Activated CD4-positive, alpha-beta memory T cell treated with anti-CD3 and anti-CD28 coated beads, Interleukin-2, amount 10 ng/mL, durations not matched to agents 7 days and 5 days (primary cell): ENCODE measurements at regions not wholly inside any gene's neighbourhood (a gene's known extent, or its start where the extent isn't known, plus 50 kb on each side); places are given as distances from the start of the nearest gene placed in this dataset.

Experiments used
- CTCF ChIA-PET: fragments of 350-600 bp; sonication (Branson Sonifier 250); formaldehyde crosslinking; loops from one replicate; lab custom pipeline; 2021; ENCODE audit warnings: antibody characterized with exemption, inconsistent platforms; lab: Charles Lee
- POLR2A ChIA-PET: fragments of 350-600 bp; sonication (Branson Sonifier 250); formaldehyde crosslinking; loops from one replicate; lab custom pipeline; 2021; ENCODE audit warnings: antibody characterized with exemption; lab: Charles Lee
- DNase-seq: peaks from one replicate; pipeline ENCODE4 v3.0.0-alpha.2; 2020
- H3K27ac Mint-ChIP-seq: one replicate; pipeline ENCODE4 v1.8.0; 2021; ENCODE audit warnings: mild to moderate bottlenecking, mixed read lengths
- H3K27me3 Mint-ChIP-seq: one replicate; pipeline ENCODE4 v1.8.0; 2021; ENCODE audit warnings: mixed read lengths
- H3K36me3 Mint-ChIP-seq: one replicate; pipeline ENCODE4 v1.8.0; 2021; ENCODE audit warnings: low read depth, mixed read lengths
- H3K4me1 Mint-ChIP-seq: one replicate; pipeline ENCODE4 v1.8.0; 2021; ENCODE audit warnings: mixed read lengths
- H3K4me3 Mint-ChIP-seq: one replicate; pipeline ENCODE4 v1.8.0; 2021; ENCODE audit warnings: mild to moderate bottlenecking, mixed read lengths
- H3K9me3 Mint-ChIP-seq: one replicate; pipeline ENCODE4 v1.8.0; 2021; ENCODE audit warnings: mixed read lengths

GRCh38 chr18:78896111-78896905 lies 83.3 kb upstream of the SALL3 start:
- ChIA-PET POLR2A (no interaction called here), CTCF (no interaction called here)
- Mint-ChIP-seq H3K27me3 (no peaks in the 10 kb centered on the region), H3K4me1 (no peaks in the 10 kb centered on the region), H3K4me3 (no peak overlapping the region), H3K36me3 (no peaks in the 10 kb centered on the region), H3K27ac (no peak overlapping the region), H3K9me3 (peaks cover 2% of the 10 kb centered on the region)
- no peak for DNase-seq

GRCh38 chr18:78898066-78898465 lies 81.6 kb upstream of the SALL3 start:
- Mint-ChIP-seq H3K27ac (no peak overlapping the region), H3K27me3 (no peaks in the 10 kb centered on the region), H3K4me1 (no peaks in the 10 kb centered on the region), H3K4me3 (no peak overlapping the region), H3K9me3 (peaks cover 2% of the 10 kb centered on the region), H3K36me3 (no peaks in the 10 kb centered on the region)
- no peak for DNase-seq
- POLR2A ChIA-PET: no interaction called here
- CTCF ChIA-PET: no interaction called here

DNA sequence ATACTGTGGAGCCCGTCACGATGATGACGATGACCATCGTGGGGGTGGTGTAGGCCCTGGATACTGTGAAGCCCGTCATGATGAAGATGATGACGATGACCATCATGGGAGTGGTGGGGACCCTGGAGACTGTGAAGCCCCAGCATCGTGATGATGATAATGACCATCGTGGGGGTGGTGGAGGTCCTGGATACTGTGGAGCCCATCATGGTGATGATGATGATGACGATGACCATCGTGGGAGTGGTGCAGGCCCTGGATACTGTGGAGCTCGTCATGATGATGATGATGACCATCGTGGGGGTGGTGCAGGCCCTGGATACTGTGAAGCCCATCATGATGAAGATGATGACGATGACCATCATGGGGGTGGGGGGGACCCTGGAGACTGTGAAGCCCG lies 81.0 kb upstream of the SALL3 start:
- no peak for DNase-seq
- CTCF ChIA-PET: no interaction called here

GRCh38 chr18:78899241-78899640 lies 80.4 kb upstream of the SALL3 start:
- Mint-ChIP-seq H3K27ac (no peak overlapping the region), H3K9me3 (peaks cover 2% of the 10 kb centered on the region), H3K4me3 (no peak overlapping the region), H3K4me1 (no peaks in the 10 kb centered on the region), H3K36me3 (no peaks in the 10 kb centered on the region), H3K27me3 (no peaks in the 10 kb centered on the region)
- POLR2A ChIA-PET: no interaction called here
- CTCF ChIA-PET: no interaction called here
- DNase-seq: no peak

More for the DNA sequence above, 81.0 kb upstream of the SALL3 start:
- peaks cover 2% of the 10 kb centered on the region for H3K9me3 Mint-ChIP-seq
- no peaks in the 10 kb centered on the region for H3K36me3 Mint-ChIP-seq
- POLR2A ChIA-PET: no interaction called here
- no peaks in the 10 kb centered on the region for H3K4me1 Mint-ChIP-seq
- H3K27me3 Mint-ChIP-seq: no peaks in the 10 kb centered on the region
- H3K4me3 Mint-ChIP-seq: no peak overlapping the region
- H3K27ac Mint-ChIP-seq: no peak overlapping the region

DNA sequence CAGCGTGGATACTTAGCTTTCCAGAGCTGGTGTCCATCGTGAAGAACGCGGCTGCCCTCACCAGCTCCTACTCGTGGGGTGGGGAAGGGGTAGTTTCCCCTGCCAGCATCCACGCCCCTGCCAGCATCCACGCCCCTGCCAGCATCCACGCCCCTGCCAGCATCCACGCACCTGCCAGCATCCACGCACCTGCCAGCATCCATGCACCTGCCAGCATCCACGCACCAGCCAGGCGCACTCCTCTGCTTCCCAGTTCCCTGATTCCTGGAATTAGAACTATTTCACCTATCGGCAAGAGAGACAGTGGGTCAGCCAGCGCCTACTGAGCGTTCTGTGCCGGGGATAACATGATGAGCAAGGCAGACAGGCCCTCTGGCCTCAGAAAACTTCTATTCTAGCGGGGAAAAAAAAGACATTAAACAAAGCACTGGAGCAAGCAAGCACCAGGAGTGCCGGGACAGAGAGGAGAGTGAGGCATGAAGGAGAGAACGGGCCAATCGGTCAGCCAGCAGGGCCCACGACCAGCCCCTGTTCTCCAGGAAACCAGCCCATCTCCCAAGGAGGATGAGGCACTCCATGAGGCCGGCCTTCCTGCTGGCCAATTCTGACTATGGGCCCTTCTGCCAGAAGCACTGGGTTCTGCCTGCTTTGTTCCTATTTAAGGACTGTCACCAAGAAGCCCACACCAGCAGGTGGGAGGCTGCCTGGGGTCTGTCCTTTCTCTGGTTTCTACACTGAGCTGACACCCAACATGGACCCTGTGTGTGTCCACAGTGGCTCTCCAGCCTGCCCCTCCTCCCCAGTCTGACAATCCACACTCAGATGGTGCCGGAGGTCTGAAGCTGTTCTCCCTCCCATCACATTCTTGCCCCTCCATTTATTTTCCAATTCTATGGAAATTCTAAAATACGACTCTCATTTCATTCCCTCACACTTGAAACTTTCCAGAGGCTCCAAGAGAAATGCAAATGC lies 78.4 kb upstream of the SALL3 start:
- no peak overlapping the region for H3K4me3 Mint-ChIP-seq
- H3K27ac Mint-ChIP-seq: no peak overlapping the region
- H3K4me1 Mint-ChIP-seq: no peaks in the 10 kb centered on the region
- no peak for DNase-seq
- H3K36me3 Mint-ChIP-seq: no peaks in the 10 kb centered on the region
- POLR2A ChIA-PET: no interaction called here
- CTCF ChIA-PET: no interaction called here
- peaks cover 2% of the 10 kb centered on the region for H3K9me3 Mint-ChIP-seq
- H3K27me3 Mint-ChIP-seq: no peaks in the 10 kb centered on the region

DNA sequence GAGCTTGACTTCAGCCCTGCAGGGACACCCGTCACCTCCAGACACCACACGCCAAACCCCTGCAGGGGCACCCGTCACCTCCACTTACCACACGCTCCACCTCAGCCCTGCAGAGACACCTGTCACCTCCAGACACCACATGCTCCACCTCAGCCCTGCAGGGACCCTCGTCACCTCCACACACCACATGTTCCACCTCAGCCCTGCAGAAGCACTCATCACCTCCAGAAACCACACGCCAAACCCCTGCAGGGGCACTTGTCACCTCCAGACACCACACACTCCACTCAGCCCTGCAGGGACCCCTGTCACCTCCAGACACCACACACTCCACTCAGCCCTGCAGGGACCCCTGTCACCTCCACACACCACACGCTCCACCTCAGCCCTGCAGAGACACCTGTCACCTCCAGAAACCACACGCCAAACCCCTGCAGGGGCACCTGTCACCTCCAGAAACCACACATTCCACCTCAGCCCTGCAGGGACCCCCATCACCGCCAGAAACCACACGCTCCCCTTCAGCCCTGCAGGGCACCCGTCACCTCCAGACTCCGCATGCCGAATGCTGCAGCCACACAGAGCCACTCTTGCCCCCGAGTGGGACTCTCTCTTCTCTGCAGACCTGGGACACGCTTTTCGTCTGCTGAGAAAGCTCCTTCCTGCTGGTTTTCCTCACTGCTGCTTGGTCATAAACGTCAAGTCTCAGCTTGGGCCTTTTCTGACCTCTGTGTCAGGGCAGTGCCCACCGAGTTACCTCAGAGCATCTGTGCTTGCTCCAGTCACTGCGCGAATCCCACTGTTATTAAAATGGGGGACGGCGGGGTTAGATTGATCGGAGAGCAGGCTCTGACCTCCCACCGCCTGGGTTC lies 77.5 kb upstream of the SALL3 start:
- Mint-ChIP-seq H3K27ac (no peak overlapping the region), H3K27me3 (no peaks in the 10 kb centered on the region), H3K4me3 (no peak overlapping the region), H3K36me3 (no peaks in the 10 kb centered on the region), H3K4me1 (no peaks in the 10 kb centered on the region), H3K9me3 (peaks cover 2% of the 10 kb centered on the region)
- ChIA-PET CTCF (no interaction called here), POLR2A (no interaction called here)
- DNase-seq: no peak

DNA sequence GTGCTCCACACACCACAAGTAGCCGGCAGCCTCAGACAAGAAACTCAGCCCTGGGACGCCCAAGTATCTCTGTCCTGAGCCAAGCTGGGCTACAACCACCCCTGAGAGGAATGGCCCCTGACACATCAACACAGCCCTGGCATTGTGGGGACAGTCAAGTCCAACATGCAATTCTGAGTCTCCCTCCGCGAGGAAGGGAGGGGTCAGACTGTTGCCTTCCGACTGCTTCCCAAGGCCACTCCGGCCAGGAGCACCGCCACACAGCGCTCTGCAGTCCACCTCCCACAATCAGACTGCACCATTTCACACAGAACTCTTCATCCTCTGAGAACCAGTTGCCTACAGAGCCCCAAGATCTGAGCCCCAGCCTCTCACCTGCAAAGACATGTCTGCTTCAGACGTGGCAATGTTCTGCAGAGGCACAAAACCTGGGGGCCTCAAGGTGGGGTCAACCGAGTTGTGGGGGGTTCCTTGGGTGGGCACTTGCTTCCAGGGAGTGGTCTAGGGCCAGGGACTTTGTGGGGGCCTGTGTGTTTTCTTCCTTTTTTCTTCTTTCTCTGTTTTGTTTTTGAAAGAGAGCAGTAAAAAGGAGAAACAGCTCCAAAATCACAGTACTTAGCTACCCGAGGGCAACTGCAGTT lies 76.7 kb upstream of the SALL3 start:
- peaks cover 2% of the 10 kb centered on the region for H3K9me3 Mint-ChIP-seq
- no peaks in the 10 kb centered on the region for H3K27me3 Mint-ChIP-seq
- H3K36me3 Mint-ChIP-seq: no peaks in the 10 kb centered on the region
- DNase-seq: no peak
- CTCF ChIA-PET: no interaction called here
- no peak overlapping the region for H3K4me3 Mint-ChIP-seq
- H3K4me1 Mint-ChIP-seq: no peaks in the 10 kb centered on the region
- H3K27ac Mint-ChIP-seq: no peak overlapping the region
- POLR2A ChIA-PET: no interaction called here

- no peaks in the 10 kb centered on the region for H3K27me3 Mint-ChIP-seq
- H3K4me1 Mint-ChIP-seq: no peaks in the 10 kb centered on the region
- DNase-seq: no peak
- H3K36me3 Mint-ChIP-seq: no peaks in the 10 kb centered on the region
- ChIA-PET POLR2A (no interaction called here), CTCF (no interaction called here)
- peaks cover 2% of the 10 kb centered on the region for H3K9me3 Mint-ChIP-seq
- H3K4me3 Mint-ChIP-seq: no peak overlapping the region
- H3K27ac Mint-ChIP-seq: no peak overlapping the region
Measured at GRCh38 chr18:78903436-78904178, 76.0 kb upstream of the SALL3 start.

- no peaks in the 10 kb centered on the region for H3K4me1 Mint-ChIP-seq
- POLR2A ChIA-PET: no interaction called here
- no peaks in the 10 kb centered on the region for H3K9me3 Mint-ChIP-seq
- no peak for DNase-seq
- CTCF ChIA-PET: no interaction called here
- no peak overlapping the region for H3K4me3 Mint-ChIP-seq
- H3K36me3 Mint-ChIP-seq: no peaks in the 10 kb centered on the region
- H3K27ac Mint-ChIP-seq: no peak overlapping the region
- H3K27me3 Mint-ChIP-seq: no peaks in the 10 kb centered on the region
Measured at GRCh38 chr18:78904179-78904531, 75.5 kb upstream of the SALL3 start.

DNA sequence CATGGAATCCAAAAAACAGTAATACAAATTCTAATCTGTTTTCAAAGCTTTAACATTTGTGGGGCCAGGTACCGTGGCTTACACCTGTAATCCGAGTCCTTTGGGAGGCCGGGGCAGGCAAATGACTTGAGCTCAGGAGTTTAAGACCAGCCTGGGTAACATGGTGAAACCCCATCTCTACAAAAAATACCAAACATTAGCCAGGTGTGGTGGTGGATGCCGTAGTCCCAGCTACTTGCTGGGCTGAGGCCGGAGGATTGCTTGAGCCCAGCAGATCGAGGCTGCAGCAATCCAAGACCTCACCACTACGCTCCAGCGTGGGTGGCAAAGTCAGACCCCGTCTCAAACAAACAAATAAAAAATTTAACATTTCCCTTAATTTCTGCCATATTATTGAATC lies 74.3 kb upstream of the SALL3 start:
- ChIA-PET POLR2A (no interaction called here), CTCF (no interaction called here)
- Mint-ChIP-seq H3K4me1 (no peaks in the 10 kb centered on the region), H3K36me3 (no peaks in the 10 kb centered on the region), H3K27ac (no peak overlapping the region), H3K27me3 (no peaks in the 10 kb centered on the region), H3K9me3 (no peaks in the 10 kb centered on the region), H3K4me3 (no peak overlapping the region)
- no peak for DNase-seq

DNA sequence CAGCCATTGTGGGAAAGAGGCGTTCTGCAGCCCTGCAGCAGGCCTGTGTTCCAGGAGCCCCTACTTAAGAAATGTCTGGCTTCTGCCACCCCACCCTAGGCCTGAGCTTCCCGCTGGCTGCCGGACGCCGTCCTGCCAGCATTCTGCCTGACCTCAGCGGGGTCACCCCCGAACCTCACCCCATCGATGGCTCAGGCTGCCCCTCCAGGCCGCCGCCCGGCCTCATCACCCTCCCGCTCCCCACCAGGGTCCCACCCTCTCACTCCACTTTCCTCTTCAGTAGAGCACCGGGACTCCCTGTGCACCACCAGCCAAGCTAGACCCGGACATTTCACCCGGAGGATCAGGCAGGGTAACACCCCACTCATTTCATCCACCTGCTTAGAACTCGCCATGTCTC lies 73.6 kb upstream of the SALL3 start:
- no peak for DNase-seq
- Mint-ChIP-seq H3K4me3 (no peak overlapping the region), H3K27me3 (no peaks in the 10 kb centered on the region), H3K27ac (no peak overlapping the region), H3K9me3 (no peaks in the 10 kb centered on the region), H3K4me1 (no peaks in the 10 kb centered on the region), H3K36me3 (no peaks in the 10 kb centered on the region)
- POLR2A ChIA-PET: no interaction called here
- CTCF ChIA-PET: no interaction called here
